Right ventricle myocardium superior (tissue), 1 donor: ENCODE measurements at regions not wholly inside any gene's neighbourhood (a gene's known extent, or its start where the extent isn't known, plus 50 kb on each side); places are given as distances from the start of the nearest gene placed in this dataset.
"Not testable (repeated sequence)": the region's sequence is repeated elsewhere in the genome, so short reads cannot be mapped to it uniquely, and the experiment has no call there.

ENCODE experiments used
- ATAC-seq: fragments of 200-7000 bp; cut with Tn5 transposase; one replicate; pipeline ENCODE4 v1.9.1; 2020; ENCODE audit warnings: mild to moderate bottlenecking; ENCODE audit not compliant: poor library complexity
- DNase-seq: peaks from one replicate; pipeline ENCODE4 v3.0.0-alpha.2; 2020
- intact Hi-C: fragments of 100-400 bp; cut with DNase I; formaldehyde crosslinking; loops from one replicate; pipeline ENCODE4 v1.11.2; 2022
- donor health status: DM: no; HTN: yes; CAD: no; lungs with severe emphysema.

- intact Hi-C loops, DNase-seq, ATAC-seq: not testable (repeated sequence)
Observed at GRCh38 chr15:84147307-84147706, 88.3 kb upstream of the GOLGA6L4 start.

- intact Hi-C loops = no loop called here
- no peak for ATAC-seq
Observed at GRCh38 chr15:84151205-84151931, 84.2 kb upstream of the GOLGA6L4 start.

DNA sequence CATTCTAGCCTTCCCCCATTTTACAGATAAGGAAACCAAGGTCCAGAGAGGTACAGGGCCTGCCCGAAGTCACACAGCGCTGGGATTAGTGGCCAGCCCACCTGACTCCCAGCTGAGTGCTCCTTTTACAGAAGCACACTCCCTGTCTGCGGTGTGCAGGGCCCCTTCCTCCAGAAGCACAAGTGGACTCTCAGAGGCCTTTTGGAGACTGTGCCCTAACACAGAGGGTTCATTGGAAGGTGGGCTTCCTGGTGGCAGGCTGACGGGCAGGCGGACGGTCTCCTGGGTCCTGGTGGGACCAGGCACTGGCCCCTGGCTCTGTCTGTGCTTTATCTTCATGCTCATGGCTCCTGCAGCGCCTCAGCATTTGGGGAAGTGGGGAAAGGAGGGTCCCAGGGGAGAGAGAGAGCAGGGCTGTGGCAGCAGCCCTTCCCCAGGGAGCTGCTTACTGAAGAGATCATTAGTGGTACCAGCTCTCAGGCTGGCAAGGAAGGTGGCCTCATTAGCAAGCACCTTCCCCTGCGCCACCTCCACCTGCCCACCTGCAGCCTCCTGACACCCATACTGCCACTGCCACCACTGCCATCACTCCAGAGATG, 83.1 kb upstream of the GOLGA6L4 start:
- ATAC-seq, intact Hi-C loops: not testable (repeated sequence)
- peak; percentile 31 for DNase-seq

More at GRCh38 chr15:84151205-84151931, 84.2 kb upstream of the GOLGA6L4 start:
- DNase-seq = no peak

DNA sequence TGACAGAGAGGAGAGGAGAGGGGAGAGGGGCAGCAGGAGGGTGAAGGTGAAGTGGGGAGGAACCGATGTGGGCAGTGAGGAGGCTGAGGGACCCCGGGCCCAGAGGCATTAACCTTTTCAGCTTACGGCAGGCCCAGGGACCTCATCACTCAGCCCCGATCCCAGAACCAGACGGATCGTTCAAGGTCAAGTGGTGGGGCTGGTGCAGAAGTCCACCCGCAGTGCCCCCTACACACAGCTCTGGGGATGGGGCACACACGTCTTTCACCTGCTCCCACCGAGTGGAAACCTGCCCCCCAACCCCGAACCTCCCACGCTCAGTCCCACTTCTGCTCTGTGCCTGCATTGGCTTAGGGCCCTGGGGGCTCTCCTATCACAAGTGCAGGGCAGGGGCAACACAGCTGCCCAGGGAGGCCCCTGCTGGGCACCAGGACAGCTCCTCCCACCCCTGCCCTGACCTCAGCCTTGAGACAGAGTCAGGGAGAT, 81.9 kb upstream of the GOLGA6L4 start:
- DNase-seq = peak; percentile 29
- ATAC-seq, intact Hi-C loops: not testable (repeated sequence)

DNA sequence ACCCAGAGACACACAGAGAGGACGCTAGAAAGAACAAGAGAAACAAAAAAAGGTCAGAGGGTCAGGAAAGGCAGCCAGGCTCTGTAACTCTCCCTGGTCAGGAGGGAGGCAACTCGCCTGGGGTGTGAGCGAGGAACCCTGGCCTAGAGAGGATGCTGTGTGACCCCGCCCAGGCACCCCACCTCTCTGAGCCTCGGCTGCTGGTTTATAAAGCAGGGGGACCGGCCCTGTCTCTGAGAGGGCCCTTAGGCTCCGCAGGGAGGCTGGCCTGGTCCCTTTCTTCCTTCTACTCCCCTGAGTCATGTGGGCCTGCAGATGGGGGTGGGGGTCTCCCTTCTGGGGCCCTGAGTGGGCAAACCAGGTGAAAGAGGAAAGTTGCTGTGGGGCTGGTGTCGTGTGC, 81.3 kb upstream of the GOLGA6L4 start:
- ATAC-seq, DNase-seq, intact Hi-C loops: not testable (repeated sequence)

DNA sequence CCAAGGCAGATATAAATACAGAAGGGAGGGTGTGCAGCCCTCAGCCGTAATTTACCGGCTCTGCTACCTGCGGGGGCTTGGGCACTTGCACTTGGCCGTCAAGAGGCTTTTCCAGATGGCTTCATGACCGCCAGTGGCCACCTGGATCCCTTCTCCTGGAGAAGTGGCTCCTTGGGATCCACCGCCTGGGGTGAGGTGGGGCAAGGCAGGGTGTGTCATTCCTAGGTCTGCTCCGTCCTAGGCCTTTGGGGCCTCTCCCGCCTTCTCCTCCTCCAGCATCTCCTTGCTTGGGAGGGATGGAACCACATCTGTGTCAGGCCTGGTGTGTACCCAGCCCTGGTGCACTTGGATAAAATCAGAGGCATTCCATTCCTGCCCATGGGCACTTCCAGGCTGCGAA, 80.8 kb upstream of the GOLGA6L4 start:
- intact Hi-C loops, DNase-seq, ATAC-seq: not testable (repeated sequence)

DNA sequence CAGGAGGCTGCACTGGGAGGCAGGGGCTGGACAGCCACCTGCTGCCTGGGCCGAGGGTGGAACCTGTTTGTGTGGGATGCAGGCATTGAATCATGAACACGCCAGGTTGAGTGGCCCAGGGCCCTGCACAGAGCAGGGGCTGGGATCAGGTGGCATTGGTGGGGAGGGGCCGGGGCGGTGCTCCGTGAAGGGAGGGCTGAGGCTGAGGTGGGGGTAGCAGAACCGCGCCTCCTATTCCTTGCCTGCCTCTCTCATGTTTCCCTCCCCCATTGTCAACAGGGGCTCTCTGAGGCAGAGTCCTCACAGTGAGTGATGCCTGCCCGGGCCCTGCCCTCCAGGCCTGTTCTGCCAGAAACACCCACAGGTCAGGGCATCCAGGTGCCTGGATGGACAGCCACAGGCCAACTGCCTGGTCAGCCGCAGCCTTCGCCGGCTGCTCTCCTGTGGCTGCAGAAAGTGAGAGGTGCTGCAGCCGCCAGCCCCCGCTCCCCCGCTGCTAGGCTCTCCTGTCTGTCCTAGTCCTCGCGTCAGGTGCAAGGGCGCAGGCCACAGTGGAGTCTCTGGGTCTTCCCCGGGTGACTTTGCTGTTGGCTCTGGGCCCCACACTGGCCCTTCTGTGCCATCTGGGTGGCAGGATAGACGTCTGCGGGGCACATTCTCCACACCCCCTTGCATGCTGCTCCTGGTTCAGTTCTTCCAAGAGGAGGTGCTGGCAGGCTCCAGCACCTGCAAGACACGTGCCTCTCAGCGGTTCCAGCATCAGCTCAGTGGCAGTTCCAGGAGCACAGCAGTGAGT, 79.6 kb upstream of the GOLGA6L4 start:
- ATAC-seq, intact Hi-C loops, DNase-seq: not testable (repeated sequence)

- intact Hi-C loops, DNase-seq, ATAC-seq: not testable (repeated sequence)
Observed at GRCh38 chr15:84156588-84156840, 79.1 kb upstream of the GOLGA6L4 start.

DNA sequence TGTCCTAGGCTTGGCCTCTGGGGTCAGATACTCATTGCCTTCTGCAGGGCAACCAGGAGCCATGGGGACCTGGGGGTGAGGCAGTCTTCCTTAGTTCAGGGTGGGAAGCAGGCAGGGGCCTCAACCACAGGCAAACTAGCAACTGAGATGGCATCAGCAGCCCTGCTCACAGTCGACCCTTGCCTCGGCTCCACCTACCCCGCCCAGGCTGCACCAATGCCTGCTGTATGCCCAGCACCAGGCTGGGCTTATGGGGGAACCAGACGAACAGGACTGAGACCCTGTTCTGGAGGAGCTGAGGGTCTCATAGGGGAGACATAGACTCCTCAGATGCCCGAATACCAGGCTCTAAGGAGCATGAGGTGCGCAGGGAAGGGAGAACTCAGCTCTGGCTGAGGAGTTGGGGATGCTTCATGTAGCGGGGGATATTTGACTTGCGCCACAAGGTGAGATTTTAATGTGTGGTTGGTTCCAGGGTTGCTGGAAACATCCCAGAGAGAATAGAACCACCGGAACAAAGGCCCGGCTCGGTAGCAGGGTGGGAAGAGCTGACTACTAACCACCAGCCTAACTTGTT, 78.4 kb upstream of the GOLGA6L4 start:
- ATAC-seq, intact Hi-C loops: not testable (repeated sequence)
- DNase-seq = peak; percentile 26

GRCh38 chr15:84157857-84158256, 77.7 kb upstream of the GOLGA6L4 start:
- DNase-seq, intact Hi-C loops, ATAC-seq: not testable (repeated sequence)

DNA sequence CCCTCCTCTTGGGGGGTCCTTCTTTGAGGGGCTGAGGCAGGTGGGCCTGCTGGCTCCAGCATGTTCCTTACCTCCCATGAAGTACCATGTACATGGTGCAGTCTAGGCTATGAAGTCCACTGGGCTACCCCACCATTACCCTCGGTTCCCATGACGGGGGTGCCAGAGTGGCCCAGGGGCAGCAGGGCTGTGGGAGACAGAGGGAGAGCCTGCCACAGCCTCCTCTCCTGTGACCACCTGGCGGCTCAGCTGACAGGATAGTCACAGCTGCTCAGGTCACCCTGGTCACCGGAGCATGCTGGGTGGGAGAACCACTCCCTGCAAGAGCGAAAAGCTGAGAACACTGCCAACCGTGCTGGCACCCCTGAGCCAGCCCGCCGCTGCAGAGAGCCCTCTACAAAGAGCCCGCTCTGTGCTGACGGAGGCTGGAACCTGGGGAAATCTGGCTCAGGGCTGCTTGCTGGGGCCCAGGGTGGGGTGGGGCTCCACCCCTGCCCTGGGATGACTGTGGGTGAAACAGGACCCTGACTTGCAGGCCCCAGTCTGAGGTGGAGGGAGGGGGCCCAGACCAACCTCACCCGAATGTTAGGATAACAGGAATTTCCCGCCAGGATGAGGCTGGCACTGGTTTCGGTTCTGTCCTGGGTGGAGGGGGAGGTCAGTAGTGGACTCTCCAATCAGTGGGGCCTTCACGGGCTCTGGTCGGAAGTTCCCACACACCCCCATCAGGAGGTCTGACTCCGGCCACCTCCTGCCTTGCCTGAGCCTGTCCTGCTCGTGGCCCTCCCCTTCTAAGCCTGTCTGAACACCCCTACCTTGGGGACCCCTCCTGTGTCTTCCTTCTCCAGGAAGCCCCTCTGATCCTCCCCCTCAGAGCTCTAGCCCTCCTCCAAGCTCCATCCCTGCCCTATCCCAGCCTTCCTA, 76.0 kb upstream of the GOLGA6L4 start:
- ATAC-seq, DNase-seq, intact Hi-C loops: not testable (repeated sequence)

DNA sequence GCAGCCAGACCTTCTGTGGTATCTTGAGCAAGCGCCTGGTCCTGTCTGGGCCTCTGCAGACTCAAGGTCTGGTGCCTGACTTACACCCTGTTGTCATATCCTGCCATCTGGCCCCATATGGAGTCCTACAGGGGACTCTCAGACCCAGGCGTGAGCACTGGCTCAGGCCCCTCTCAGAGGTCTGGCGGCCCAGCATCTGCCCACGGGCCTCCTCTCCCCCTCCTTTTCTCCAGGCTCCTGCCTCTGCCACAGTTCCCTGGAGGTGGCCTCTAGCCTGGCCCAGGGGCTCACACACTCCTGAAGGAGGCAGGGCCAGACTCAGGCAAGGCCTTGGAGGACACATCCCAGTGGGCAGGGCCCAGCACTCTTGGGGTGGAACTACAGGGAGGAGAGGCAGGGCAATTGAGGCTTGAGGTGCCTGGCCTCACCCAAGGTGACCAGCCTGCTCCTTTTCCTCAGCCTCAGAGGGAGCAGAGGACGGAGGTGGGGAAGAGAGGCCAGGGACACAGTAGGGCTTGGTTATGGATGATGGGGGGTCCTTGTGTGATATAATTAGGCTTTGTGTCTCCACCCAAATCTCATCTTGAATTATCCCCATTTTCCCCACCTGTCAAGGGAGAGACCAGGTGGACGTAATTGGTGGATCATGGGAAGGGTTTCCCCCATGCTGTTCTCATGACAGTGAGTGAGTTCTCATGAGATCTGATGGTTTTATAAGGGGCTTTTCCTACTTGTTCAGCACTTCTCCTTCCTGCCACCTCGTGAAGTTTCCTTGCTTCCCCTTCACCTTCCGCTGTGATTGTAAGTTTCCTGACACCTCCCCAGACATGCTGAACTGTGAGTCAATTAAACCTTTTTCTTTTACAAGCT, 70.9 kb upstream of the GOLGA6L4 start:
- intact Hi-C loops, DNase-seq, ATAC-seq: not testable (repeated sequence)

GRCh38 chr15:84170029-84170428, 65.5 kb upstream of the GOLGA6L4 start:
- intact Hi-C loops, ATAC-seq, DNase-seq: not testable (repeated sequence)

- intact Hi-C loops, DNase-seq: not testable (repeated sequence)
Observed at GRCh38 chr15:84173231-84173610, 62.4 kb upstream of the GOLGA6L4 start.

More at GRCh38 chr15:84173231-84173610, 62.4 kb upstream of the GOLGA6L4 start:
- not testable (repeated sequence) for ATAC-seq
